ENCODE measurements at regions not wholly inside any gene's neighbourhood (a gene's known extent, or its start where the extent isn't known, plus 50 kb on each side); places are given as distances from the start of the nearest gene placed in this dataset.

GRCh38 chr11:70836071-70836470 lies 416.3 kb downstream of the SHANK2 start:
- no peak for DNase-seq

GRCh38 chr11:70838198-70838597 lies 414.2 kb downstream of the SHANK2 start:
- DNase-seq = no peak

GRCh38 chr11:70839851-70840250 lies 412.5 kb downstream of the SHANK2 start:
- DNase-seq = no peak

- DNase-seq = no peak
Measured at GRCh38 chr11:70841264-70841663, 411.1 kb downstream of the SHANK2 start.

- no peak for DNase-seq
Measured at GRCh38 chr11:70842256-70842655, 410.1 kb downstream of the SHANK2 start.

- DNase-seq = no peak
Measured at GRCh38 chr11:70842701-70843100, 409.7 kb downstream of the SHANK2 start.

GRCh38 chr11:70843906-70844305 lies 408.5 kb downstream of the SHANK2 start:
- no peak for DNase-seq

- DNase-seq = no peak
Measured at GRCh38 chr11:70844387-70844786, 408.0 kb downstream of the SHANK2 start.

- DNase-seq = no peak
Measured at GRCh38 chr11:70845591-70846041, 406.8 kb downstream of the SHANK2 start.

- DNase-seq = no peak
Measured at GRCh38 chr11:70846781-70847655, 405.4 kb downstream of the SHANK2 start.

GRCh38 chr11:70848243-70848750 lies 404.1 kb downstream of the SHANK2 start:
- no peak for DNase-seq

GRCh38 chr11:70849031-70849430 lies 403.3 kb downstream of the SHANK2 start:
- DNase-seq = no peak

GRCh38 chr11:70851308-70851707 lies 401.1 kb downstream of the SHANK2 start:
- no peak for DNase-seq

GRCh38 chr11:70851907-70852306 lies 400.5 kb downstream of the SHANK2 start:
- DNase-seq = no peak

GRCh38 chr11:70853068-70853769 lies 399.2 kb downstream of the SHANK2 start:
- no peak for DNase-seq

- DNase-seq = no peak
Measured at GRCh38 chr11:70853770-70854108, 398.6 kb downstream of the SHANK2 start.

- DNase-seq = no peak
Measured at GRCh38 chr11:70854201-70854600, 398.2 kb downstream of the SHANK2 start.

- DNase-seq = no peak
Measured at GRCh38 chr11:70854901-70855556, 397.3 kb downstream of the SHANK2 start.

- no peak for DNase-seq
Measured at GRCh38 chr11:70857894-70858293, 394.5 kb downstream of the SHANK2 start.

- no peak for DNase-seq
Measured at GRCh38 chr11:70859180-70859579, 393.2 kb downstream of the SHANK2 start.

GRCh38 chr11:70860888-70861287 lies 391.5 kb downstream of the SHANK2 start:
- no peak for DNase-seq

- DNase-seq = no peak
Measured at GRCh38 chr11:70861559-70861958, 390.8 kb downstream of the SHANK2 start.

- no peak for DNase-seq
Measured at GRCh38 chr11:70862093-70862492, 390.3 kb downstream of the SHANK2 start.

GRCh38 chr11:70863186-70863585 lies 389.2 kb downstream of the SHANK2 start:
- DNase-seq = no peak
